Amygdala (tissue), 56 donors: ENCODE measurements at regions not wholly inside any gene's neighbourhood (a gene's known extent, or its start where the extent isn't known, plus 50 kb on each side); places are given as distances from the start of the nearest gene placed in this dataset.

Experiments
- DNase-seq, 56 donors: peaks; one replicate each; lab custom pipeline; 2025; lab: John Stamatoyannopoulos, UW

GRCh38 chr5:34523387-34523726 lies 132.8 kb upstream of the RAI14 start:
- DNase-seq, result no peak

GRCh38 chr5:34524123-34524522 lies 132.0 kb upstream of the RAI14 start:
- no peak for DNase-seq

GRCh38 chr5:34525761-34526160 lies 130.4 kb upstream of the RAI14 start:
- DNase-seq, result no peak

GRCh38 chr5:34526682-34527305 lies 129.3 kb upstream of the RAI14 start:
- no peak for DNase-seq

- DNase-seq, result no peak
Measured at GRCh38 chr5:34529581-34530331, 126.4 kb upstream of the RAI14 start.

GRCh38 chr5:34530637-34531036 lies 125.5 kb upstream of the RAI14 start:
- DNase-seq, result no peak

- DNase-seq, result no peak
Measured at GRCh38 chr5:34531751-34532360, 124.3 kb upstream of the RAI14 start.

GRCh38 chr5:34533582-34534522 lies 122.3 kb upstream of the RAI14 start:
- DNase-seq, result no peak

- DNase-seq, result no peak
Measured at GRCh38 chr5:34534523-34535103, 121.5 kb upstream of the RAI14 start.

GRCh38 chr5:34535433-34535832 lies 120.7 kb upstream of the RAI14 start:
- no peak for DNase-seq

GRCh38 chr5:34535944-34536623 lies 120.0 kb upstream of the RAI14 start:
- no peak for DNase-seq

GRCh38 chr5:34536699-34537098 lies 119.4 kb upstream of the RAI14 start:
- no peak for DNase-seq

- peak in 3 of 56 donors; percentile 2 to 20 (median 10) for DNase-seq
Measured at GRCh38 chr5:34538026-34538672, 118.0 kb upstream of the RAI14 start.

GRCh38 chr5:34539183-34539582 lies 116.9 kb upstream of the RAI14 start:
- no peak for DNase-seq

GRCh38 chr5:34541067-34541466 lies 115.1 kb upstream of the RAI14 start:
- no peak for DNase-seq

- no peak for DNase-seq
Measured at GRCh38 chr5:34542818-34543217, 113.3 kb upstream of the RAI14 start.

GRCh38 chr5:34543687-34544086 lies 112.4 kb upstream of the RAI14 start:
- no peak for DNase-seq

GRCh38 chr5:34544403-34544802 lies 111.7 kb upstream of the RAI14 start:
- no peak for DNase-seq

- DNase-seq, result no peak
Measured at GRCh38 chr5:34545164-34545563, 111.0 kb upstream of the RAI14 start.
